Retinal pigment epithelial cell (primary cell): ENCODE measurements at regions not wholly inside any gene's neighbourhood (a gene's known extent, or its start where the extent isn't known, plus 50 kb on each side); places are given as distances from the start of the nearest gene placed in this dataset.

Source experiments
- DNase-seq: peaks from one replicate; pipeline ENCODE4 v3.0.0-alpha.2; 2010; ENCODE audit warnings: low read depth
- H3K4me3 ChIP-seq: 2 replicates; pipeline ENCODE4 v1.5.1; 2011; ENCODE audit warnings: mild to moderate bottlenecking, low read length, control low read depth, moderate library complexity
- CTCF ChIP-seq: conservative IDR thresholded peaks from 2 replicates; pipeline ENCODE4 v1.5.1; 2011; ENCODE audit warnings: low read depth, low read length, control low read depth, inconsistent platforms

- no peak for DNase-seq
- H3K4me3 ChIP-seq = no peak overlapping the region
- TF ChIP-seq CTCF = no peak
These were observed 172.0 kb downstream of the FBXO8 start for GRCh38 chr4:174111422-174111821.

- no peak for TF ChIP-seq CTCF
- no peak for DNase-seq
- H3K4me3 ChIP-seq = no peak overlapping the region
These were observed 173.3 kb downstream of the FBXO8 start for GRCh38 chr4:174110180-174110579.

- H3K4me3 ChIP-seq = no peak overlapping the region
- DNase-seq = no peak
- TF ChIP-seq CTCF = no peak
These were observed 175.6 kb downstream of the FBXO8 start for GRCh38 chr4:174107746-174108354.

- no peak for DNase-seq
- no peak overlapping the region for H3K4me3 ChIP-seq
- TF ChIP-seq CTCF = no peak
These were observed 178.3 kb downstream of the FBXO8 start for GRCh38 chr4:174105202-174105601.

GRCh38 chr4:174100910-174101309 lies 182.6 kb downstream of the FBXO8 start:
- TF ChIP-seq CTCF = no peak
- DNase-seq = no peak
- no peak overlapping the region for H3K4me3 ChIP-seq

- TF ChIP-seq CTCF = no peak
- DNase-seq = no peak
- H3K4me3 ChIP-seq = no peak overlapping the region
These were observed 183.8 kb downstream of the FBXO8 start for GRCh38 chr4:174099712-174100111.

GRCh38 chr4:174096999-174097398 lies 186.5 kb downstream of the FBXO8 start:
- no peak overlapping the region for H3K4me3 ChIP-seq
- DNase-seq = no peak
- TF ChIP-seq CTCF = no peak
